H54 (cell line): ENCODE measurements at regions not wholly inside any gene's neighbourhood (a gene's known extent, or its start where the extent isn't known, plus 50 kb on each side); places are given as distances from the start of the nearest gene placed in this dataset.

Experiments
- DNase-seq: peaks from one replicate; pipeline ENCODE4 v3.0.0; 2011; ENCODE audit warnings: low spot score, mixed read lengths; ENCODE audit not compliant: insufficient read length
- FAIRE-seq: peaks from 3 replicates; lab custom pipeline; 2011; peaks lifted over from hg19 to GRCh38; lab: Jason Lieb, UNC
- POLR2A ChIP-seq: IDR thresholded peaks from 2 replicates; pipeline ENCODE4 v1.6.1; 2011; ENCODE audit warnings: low read depth, mild to moderate bottlenecking, low read length

DNA sequence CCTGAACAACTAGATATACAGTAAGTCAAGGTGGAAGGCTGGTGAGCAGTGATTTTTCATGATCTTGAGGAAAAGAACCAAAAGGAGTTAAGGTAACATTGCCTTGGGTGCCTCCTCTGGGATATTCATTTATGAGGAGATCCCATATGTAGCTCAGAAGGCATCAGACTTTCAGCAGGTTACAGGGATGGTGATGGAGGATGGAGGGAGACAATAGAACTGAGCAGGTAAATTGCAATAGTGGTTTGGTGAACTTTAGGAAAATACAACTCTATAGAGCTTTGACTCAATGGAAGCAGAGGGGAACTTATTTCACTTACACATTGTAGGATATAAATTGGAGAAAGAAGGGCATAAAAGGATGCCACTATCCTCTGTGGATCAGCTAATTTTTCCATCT lies 243.4 kb upstream of the SPRY2 start:
- FAIRE-seq (no peak), DNase-seq (no peak)
- no peak for TF ChIP-seq POLR2A

GRCh38 chr13:80577926-80578670 lies 237.2 kb upstream of the SPRY2 start:
- DNase-seq (no peak), FAIRE-seq (no peak)
- TF ChIP-seq POLR2A: no peak

DNA sequence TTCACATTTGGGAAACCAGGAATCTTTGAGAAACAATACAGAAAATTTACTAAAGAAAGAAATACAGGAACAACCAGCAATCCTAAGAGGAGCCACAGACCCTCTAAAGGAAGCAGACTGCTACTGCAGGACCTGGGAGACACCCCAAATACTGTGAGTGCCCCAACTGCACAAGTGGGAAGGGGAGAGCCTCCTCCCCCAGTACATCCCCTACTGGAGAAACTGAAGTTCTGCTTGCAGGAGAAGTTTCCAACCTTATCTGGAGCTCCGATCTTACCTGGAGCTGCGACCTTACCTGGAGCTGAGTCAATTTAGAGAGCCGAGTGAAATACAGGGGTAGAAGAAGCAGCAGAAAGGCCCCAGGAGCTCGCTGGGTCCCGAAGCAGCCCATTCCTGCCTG lies 236.4 kb upstream of the SPRY2 start:
- no peak for DNase-seq
- FAIRE-seq: no peak
- no peak for TF ChIP-seq POLR2A

GRCh38 chr13:80574113-80574850 lies 233.4 kb upstream of the SPRY2 start:
- no peak for TF ChIP-seq POLR2A
- DNase-seq (no peak), FAIRE-seq (no peak)

DNA sequence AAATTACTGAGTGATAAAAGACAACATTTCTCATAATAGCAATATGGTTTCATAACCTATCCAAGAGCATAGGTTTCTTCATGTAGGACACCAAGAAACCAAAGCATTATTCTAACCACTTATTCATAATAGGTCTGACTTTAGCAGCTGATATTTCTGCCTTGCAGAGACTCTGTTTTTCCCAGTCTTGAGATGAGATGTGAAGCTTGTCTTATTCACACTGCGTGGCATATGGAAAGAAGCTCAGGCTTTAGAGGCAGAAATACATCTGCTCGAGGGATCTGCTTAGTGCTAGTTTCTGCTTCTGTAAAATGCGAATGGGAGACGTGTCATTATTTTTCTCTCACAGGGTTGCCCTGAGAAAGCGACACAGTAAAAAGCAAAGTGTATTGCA lies 232.0 kb upstream of the SPRY2 start:
- TF ChIP-seq POLR2A: no peak
- FAIRE-seq (no peak), DNase-seq (no peak)

GRCh38 chr13:80572308-80572922 lies 231.5 kb upstream of the SPRY2 start:
- DNase-seq (no peak), FAIRE-seq (no peak)
- TF ChIP-seq POLR2A: no peak

GRCh38 chr13:80571346-80572307 lies 230.7 kb upstream of the SPRY2 start:
- DNase-seq (no peak), FAIRE-seq (no peak)
- no peak for TF ChIP-seq POLR2A

- FAIRE-seq (no peak), DNase-seq (no peak)
- TF ChIP-seq POLR2A: no peak
These were observed 222.5 kb upstream of the SPRY2 start for GRCh38 chr13:80563439-80563838.

GRCh38 chr13:80562433-80563156 lies 221.7 kb upstream of the SPRY2 start:
- FAIRE-seq (no peak), DNase-seq (no peak)
- no peak for TF ChIP-seq POLR2A

- FAIRE-seq: no peak
- no peak for TF ChIP-seq POLR2A
- no peak for DNase-seq
These were observed 219.7 kb upstream of the SPRY2 start for GRCh38 chr13:80560609-80561008.

GRCh38 chr13:80559944-80560343 lies 219.0 kb upstream of the SPRY2 start:
- no peak for DNase-seq
- no peak for TF ChIP-seq POLR2A
- no peak for FAIRE-seq

DNA sequence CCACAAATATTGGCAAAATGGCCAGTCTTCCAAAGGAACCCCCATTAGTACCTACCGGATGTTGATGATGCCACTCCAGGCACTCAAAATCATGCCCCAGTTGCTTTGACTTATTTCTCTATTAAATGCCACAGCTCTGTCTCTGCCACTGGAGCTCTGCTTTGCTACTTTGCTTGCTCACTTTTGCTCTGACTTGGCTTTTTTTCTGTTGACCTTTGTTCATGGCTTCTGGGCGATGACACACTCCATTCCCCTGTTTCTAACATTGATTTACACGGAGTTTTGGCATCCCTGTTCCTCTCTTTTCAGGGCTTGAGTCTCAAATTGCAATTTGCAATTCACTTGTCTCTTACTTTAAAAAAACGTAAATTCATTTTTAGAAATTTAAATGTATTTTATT lies 217.1 kb upstream of the SPRY2 start:
- DNase-seq: no peak
- TF ChIP-seq POLR2A: no peak
- FAIRE-seq: no peak
